COLO668 (cell line): ENCODE measurements at regions not wholly inside any gene's neighbourhood (a gene's known extent, or its start where the extent isn't known, plus 50 kb on each side); places are given as distances from the start of the nearest gene placed in this dataset.

Experiments
- DNase-seq: peaks from one replicate; lab custom pipeline; 2025; ENCODE audit not compliant: unreplicated experiment; lab: John Stamatoyannopoulos, UW

GRCh38 chr5:68957591-68957990 lies 136.2 kb upstream of the SLC30A5 start:
- DNase-seq = no peak

- DNase-seq = no peak
These were observed 135.4 kb upstream of the SLC30A5 start for GRCh38 chr5:68958428-68958827.

GRCh38 chr5:68960456-68960855 lies 133.4 kb upstream of the SLC30A5 start:
- DNase-seq = no peak

GRCh38 chr5:68960961-68961360 lies 132.9 kb upstream of the SLC30A5 start:
- DNase-seq = no peak

GRCh38 chr5:68961762-68962161 lies 132.1 kb upstream of the SLC30A5 start:
- DNase-seq = no peak

- DNase-seq = peak; percentile 55
These were observed 130.9 kb upstream of the SLC30A5 start for GRCh38 chr5:68962757-68963484.

DNA sequence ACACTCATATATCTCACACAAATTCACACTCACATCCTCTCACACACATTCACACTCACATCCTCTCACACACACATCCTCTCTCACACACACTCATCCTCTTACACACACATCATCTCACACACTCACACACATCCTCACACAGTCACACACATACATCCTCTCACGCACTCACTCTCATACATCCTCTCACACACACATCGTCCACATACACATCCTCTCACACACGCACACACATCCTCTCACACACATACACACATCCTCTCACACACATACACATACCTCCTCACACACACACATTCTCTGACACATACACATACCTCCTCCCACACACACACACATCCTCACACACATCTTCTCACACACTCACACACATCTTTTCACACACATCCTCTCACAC lies 129.1 kb upstream of the SLC30A5 start:
- DNase-seq = no peak

DNA sequence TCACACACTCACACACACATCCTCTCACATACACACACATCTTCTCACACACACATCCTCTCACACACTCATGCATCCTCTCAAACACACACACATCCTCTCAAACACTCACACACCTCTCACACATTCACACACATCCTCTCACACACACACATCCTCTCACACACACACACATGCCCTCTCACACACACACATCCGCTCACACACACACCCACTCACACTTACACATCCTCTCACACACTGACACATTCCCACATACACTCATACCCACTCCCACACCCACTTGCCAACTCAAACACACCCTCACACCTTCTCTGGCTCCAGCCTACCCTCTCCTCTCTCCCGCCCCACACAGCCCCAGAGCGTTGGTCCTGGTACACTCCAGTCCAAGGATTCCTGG lies 127.9 kb upstream of the SLC30A5 start:
- no peak for DNase-seq

- DNase-seq = no peak
These were observed 127.2 kb upstream of the SLC30A5 start for GRCh38 chr5:68966596-68966995.

GRCh38 chr5:68968429-68968828 lies 125.4 kb upstream of the SLC30A5 start:
- no peak for DNase-seq

- DNase-seq = no peak
These were observed 123.2 kb upstream of the SLC30A5 start for GRCh38 chr5:68970617-68971016.

DNA sequence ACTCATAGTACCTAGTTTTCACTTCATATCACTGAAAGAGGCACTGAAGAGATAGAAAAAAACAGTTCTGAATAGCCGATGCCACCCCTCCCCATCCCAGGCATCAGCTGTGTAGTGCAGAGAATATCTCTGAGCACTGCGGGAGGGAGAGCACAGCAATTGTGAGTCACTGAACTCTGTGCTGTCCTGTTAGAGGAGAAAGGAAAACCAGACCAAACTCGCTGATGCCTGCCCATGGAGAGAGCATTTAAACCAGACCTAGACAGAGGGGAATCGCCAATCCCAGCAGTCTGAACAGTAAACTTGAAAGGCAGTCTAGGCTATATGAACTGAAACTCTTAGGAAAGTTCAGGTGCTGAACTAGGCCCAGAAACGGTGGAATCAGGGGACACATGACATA lies 120.1 kb upstream of the SLC30A5 start:
- DNase-seq = no peak

DNA sequence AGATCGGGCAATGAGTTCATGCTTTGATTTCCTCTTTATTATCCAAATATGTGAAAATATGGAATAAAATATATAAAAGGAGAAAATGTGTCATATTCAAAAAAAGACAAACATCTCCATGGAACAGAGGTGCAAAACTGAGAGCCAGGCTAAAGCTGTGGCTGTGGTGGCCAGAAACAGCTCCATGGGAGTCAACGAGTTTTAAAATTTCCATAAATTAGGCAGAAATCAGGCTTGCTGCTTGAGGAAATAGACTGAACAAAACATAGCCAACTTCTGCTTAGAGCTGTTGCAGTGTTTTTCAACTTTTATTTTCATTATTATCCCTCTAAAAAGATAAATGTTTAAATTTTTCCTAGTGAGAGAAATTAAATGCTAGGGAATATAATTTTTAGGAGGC lies 110.8 kb upstream of the SLC30A5 start:
- no peak for DNase-seq

GRCh38 chr5:68983959-68984358 lies 109.9 kb upstream of the SLC30A5 start:
- DNase-seq = no peak

GRCh38 chr5:68991279-68992084 lies 102.3 kb upstream of the SLC30A5 start:
- no peak for DNase-seq

GRCh38 chr5:68994645-68995044 lies 99.2 kb upstream of the SLC30A5 start:
- DNase-seq = no peak

DNA sequence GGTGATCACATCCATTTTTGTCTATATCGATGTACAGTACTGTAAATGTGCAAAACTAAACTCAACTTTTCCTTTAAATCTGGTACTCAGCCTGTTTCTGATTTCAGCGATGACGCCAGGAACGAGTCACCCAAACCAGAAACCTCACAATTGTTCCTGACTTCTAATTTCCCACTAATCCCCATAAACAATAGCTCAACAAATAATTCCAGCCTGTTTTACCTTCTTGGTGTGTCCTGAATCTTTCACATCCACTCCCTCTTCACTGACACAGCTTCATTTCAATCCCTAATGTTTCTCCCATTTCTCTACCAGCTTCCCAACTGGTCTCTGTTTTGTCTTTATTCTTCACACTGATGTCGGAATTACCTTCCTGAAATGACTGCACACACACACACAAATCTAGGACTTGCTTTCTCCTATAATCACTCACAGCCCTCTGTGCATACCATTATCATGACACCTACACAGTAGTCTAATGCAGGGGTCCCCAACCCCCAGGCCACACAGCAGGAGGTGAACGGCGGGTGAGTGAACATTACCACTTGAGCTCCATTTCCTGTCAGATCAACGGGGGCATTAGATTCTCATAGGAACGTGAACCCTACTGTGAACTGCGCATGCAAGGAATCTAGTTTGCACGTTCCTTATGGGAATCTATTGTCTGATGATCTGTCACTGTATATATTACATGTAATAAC lies 97.8 kb upstream of the SLC30A5 start:
- no peak for DNase-seq

DNA sequence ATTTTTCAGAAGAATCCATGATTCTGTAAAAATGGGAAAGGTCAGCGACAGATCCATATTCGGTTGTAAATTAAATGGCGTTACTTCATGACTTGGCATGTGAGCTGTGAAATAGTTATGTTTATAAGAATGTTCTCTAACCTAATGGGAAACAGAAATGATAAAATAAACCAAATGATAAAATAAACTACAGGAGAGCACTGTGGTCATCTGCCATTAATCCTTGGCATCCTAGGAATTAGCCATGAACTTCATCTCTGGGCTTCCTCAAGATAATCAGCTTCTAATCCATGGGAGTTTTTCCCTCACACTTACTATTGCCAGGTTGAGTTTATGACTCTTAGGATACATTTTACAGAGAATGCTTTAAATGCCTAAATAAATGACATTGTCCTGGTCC lies 94.6 kb upstream of the SLC30A5 start:
- no peak for DNase-seq

DNA sequence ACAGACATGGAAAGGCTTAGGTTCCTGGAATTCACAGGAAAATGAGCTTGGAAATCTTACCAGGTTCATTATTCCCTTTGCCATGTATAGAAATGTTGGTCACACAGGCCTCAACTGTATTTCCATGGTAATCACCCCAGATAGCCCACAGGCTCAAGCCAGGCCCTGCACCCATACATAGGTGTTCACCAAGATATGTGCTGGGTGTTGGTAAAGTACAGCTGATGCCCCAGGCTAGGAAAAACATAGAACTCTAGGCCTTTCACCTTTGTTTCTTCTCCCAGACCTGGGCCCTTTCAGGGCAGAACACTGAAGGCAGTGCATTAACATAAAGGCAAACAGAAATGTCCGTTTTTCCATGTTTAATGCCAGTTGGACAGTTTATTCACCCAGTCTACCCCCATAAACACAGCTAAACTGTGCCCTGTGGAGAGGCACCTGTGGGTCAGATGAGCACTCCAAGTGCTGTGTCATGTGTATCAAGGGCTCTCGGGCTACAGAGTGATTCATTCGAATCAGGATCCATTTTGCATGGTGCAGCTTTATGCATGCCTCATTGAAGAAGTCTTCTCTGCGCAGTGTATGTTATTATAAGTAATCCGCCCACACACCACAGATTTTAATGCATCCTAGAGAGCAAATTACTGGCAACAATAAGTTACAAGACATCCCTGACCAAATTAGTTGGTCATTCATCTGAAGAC lies 93.4 kb upstream of the SLC30A5 start:
- no peak for DNase-seq

- DNase-seq = no peak
These were observed 92.9 kb upstream of the SLC30A5 start for GRCh38 chr5:69000949-69001348.

- DNase-seq = no peak
These were observed 92.2 kb upstream of the SLC30A5 start for GRCh38 chr5:69001627-69002026.
